ENCODE measurements at regions not wholly inside any gene's neighbourhood (a gene's known extent, or its start where the extent isn't known, plus 50 kb on each side); places are given as distances from the start of the nearest gene placed in this dataset.

- TF ChIP-seq ZBTB20 (tag by site-specific recombination; IDR thresholded peaks at IDR 0.05), result no peak
- TF ChIP-seq ZNF274 (IDR thresholded peaks at IDR 0.05; ENCODE audit: low read length), result no peak
- TF ChIP-seq ZNF274 (tag by site-specific recombination; IDR thresholded peaks at IDR 0.05; ENCODE audit: borderline replicate concordance), result no peak
- TF ChIP-seq YY1 (tag by site-specific recombination; IDR thresholded peaks at IDR 0.05), result no peak
Observed at GRCh38 chr17:53765609-53766008, 57.1 kb upstream of the KIF2B start.
